GM23248 (cell line): ENCODE measurements at regions not wholly inside any gene's neighbourhood (a gene's known extent, or its start where the extent isn't known, plus 50 kb on each side); places are given as distances from the start of the nearest gene placed in this dataset.

Experiments
- EZH2 ChIP-seq: fragments of 200-600 bp; sonication (generic); IDR thresholded peaks from 2 replicates; pipeline ENCODE4 v1.6.1; 2018; ENCODE audit warnings: antibody characterized with exemption, mild to moderate bottlenecking; ENCODE audit not compliant: insufficient read depth, poor library complexity, severe bottlenecking
- EZH2phosphoT487 ChIP-seq: fragments of 200-600 bp; sonication (generic); IDR thresholded peaks from 2 replicates; pipeline ENCODE4 v1.6.1; 2018; ENCODE audit warnings: antibody characterized with exemption, moderate library complexity, mild to moderate bottlenecking, low read depth; ENCODE audit not compliant: insufficient read depth

GRCh38 chr10:44116474-44116873 lies 268.4 kb downstream of the CXCL12 start:
- TF ChIP-seq EZH2 (no peak), EZH2phosphoT487 (no peak)
